OCI-M2 (cell line): ENCODE measurements at regions not wholly inside any gene's neighbourhood (a gene's known extent, or its start where the extent isn't known, plus 50 kb on each side); places are given as distances from the start of the nearest gene placed in this dataset.

Source experiments
- DNase-seq: peaks from one replicate; lab custom pipeline; 2025; ENCODE audit not compliant: unreplicated experiment; lab: John Stamatoyannopoulos, UW

GRCh38 chr2:173761603-173762119 is 203.5 kb downstream of the SP3 start:
- DNase-seq = no peak

- DNase-seq = no peak
Observed at GRCh38 chr2:173762221-173762620, 203.0 kb downstream of the SP3 start.

- DNase-seq = no peak
Observed at GRCh38 chr2:173762864-173763263, 202.3 kb downstream of the SP3 start.

- DNase-seq = no peak
Observed at GRCh38 chr2:173763641-173764040, 201.5 kb downstream of the SP3 start.

GRCh38 chr2:173764094-173764493 is 201.1 kb downstream of the SP3 start:
- DNase-seq = no peak

- DNase-seq = no peak
Observed at GRCh38 chr2:173766537-173767289, 198.5 kb downstream of the SP3 start.

- no peak for DNase-seq
Observed at GRCh38 chr2:173770947-173771678, 194.1 kb downstream of the SP3 start.

GRCh38 chr2:173772205-173772604 is 193.0 kb downstream of the SP3 start:
- DNase-seq = no peak

GRCh38 chr2:173773076-173773475 is 192.1 kb downstream of the SP3 start:
- DNase-seq = no peak

GRCh38 chr2:173775440-173775839 is 189.7 kb downstream of the SP3 start:
- no peak for DNase-seq

- no peak for DNase-seq
Observed at GRCh38 chr2:173782681-173783080, 182.5 kb downstream of the SP3 start.

- DNase-seq = no peak
Observed at GRCh38 chr2:173783382-173783781, 181.8 kb downstream of the SP3 start.

GRCh38 chr2:173785813-173786212 is 179.4 kb downstream of the SP3 start:
- DNase-seq = no peak

- no peak for DNase-seq
Observed at GRCh38 chr2:173791502-173791901, 173.7 kb downstream of the SP3 start.

- DNase-seq = no peak
Observed at GRCh38 chr2:173792166-173792565, 173.0 kb downstream of the SP3 start.

GRCh38 chr2:173792741-173793140 is 172.4 kb downstream of the SP3 start:
- DNase-seq = no peak

- DNase-seq = no peak
Observed at GRCh38 chr2:173793709-173794565, 171.2 kb downstream of the SP3 start.

GRCh38 chr2:173797586-173798263 is 167.4 kb downstream of the SP3 start:
- DNase-seq = no peak

GRCh38 chr2:173802518-173802917 is 162.7 kb downstream of the SP3 start:
- no peak for DNase-seq

- DNase-seq = no peak
Observed at GRCh38 chr2:173803449-173803848, 161.7 kb downstream of the SP3 start.

GRCh38 chr2:173806761-173807160 is 158.4 kb downstream of the SP3 start:
- DNase-seq = no peak
